Peyer's patch (tissue), 4 donors: ENCODE measurements at regions not wholly inside any gene's neighbourhood (a gene's known extent, or its start where the extent isn't known, plus 50 kb on each side); places are given as distances from the start of the nearest gene placed in this dataset.

ENCODE experiments used
- DNase-seq, 3 donors: peaks; one replicate each; pipeline ENCODE4 v3.0.0-alpha.2; 2017 to 2019
- H3K27ac ChIP-seq, 4 donors: fragments of 200-600 bp; sonication (generic); one replicate each; pipeline ENCODE4 v1.5.1; 2016 to 2019
- H3K27me3 ChIP-seq, 2 donors: fragments of 200-600 bp; sonication (generic); one replicate each; pipeline ENCODE4 v1.5.1; 2019
- H3K36me3 ChIP-seq, 3 donors: fragments of 200-600 bp; sonication (generic); one replicate each; pipeline ENCODE4 v1.5.1; 2016 to 2019
- H3K4me1 ChIP-seq, 4 donors: fragments of 200-600 bp; sonication (generic); one replicate each; pipeline ENCODE4 v1.5.1; 2016 to 2019
- H3K4me3 ChIP-seq, 4 donors: fragments of 200-600 bp; sonication (generic); 1 replicate in 3 of 4; 2 replicates in 1 of 4; pipeline ENCODE4 v1.5.1; 2016 to 2019; ENCODE audit warnings: mild to moderate bottlenecking in 1 of 4
- H3K9me3 ChIP-seq, 4 donors: fragments of 200-600 bp; sonication (generic); one replicate each; pipeline ENCODE4 v1.5.1; 2016 to 2019; ENCODE audit warnings: mild to moderate bottlenecking in 1 of 4
- CTCF ChIP-seq, 6 experiments: fragments of 450-650 bp in 4 of 6; fragments of 200-600 bp in 2 of 6; sonication (generic) in 1 of 6; IDR thresholded peaks; one replicate each; pipeline ENCODE4 v1.5.1; 2017 to 2019; ENCODE audit warnings: antibody characterized with exemption in 6 of 6, mild to moderate bottlenecking in 3 of 6, moderate library complexity in 1 of 6
- POLR2A ChIP-seq, 2 donors: fragments of 450-650 bp; IDR thresholded peaks; one replicate each; pipeline ENCODE4 v1.5.1; 2017; ENCODE audit warnings: antibody characterized with exemption in 2 of 2, mild to moderate bottlenecking in 2 of 2, moderate library complexity in 2 of 2

DNA sequence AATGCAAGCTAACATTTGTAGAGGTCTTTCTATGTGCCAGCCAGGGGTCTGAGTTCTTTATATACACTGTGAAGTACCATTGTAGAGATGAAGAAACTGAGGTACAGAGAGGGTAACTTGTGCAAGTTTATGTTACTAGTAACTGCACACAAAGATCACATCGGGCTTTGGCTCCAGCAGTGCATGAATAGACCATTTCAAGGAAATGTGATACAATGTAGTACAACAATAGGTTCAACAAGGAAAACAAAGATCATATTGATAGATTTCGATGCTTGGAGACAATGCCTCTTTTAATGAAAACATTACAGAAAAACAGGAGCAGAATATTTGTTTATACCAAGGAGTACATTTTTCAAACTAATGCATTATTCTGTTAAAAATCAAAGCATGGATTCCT, 115.3 kb downstream of the POLR2M start:
- no peaks in the 10 kb centered on the region for H3K36me3 ChIP-seq
- no peaks in the 10 kb centered on the region for H3K27me3 ChIP-seq
- no peak for DNase-seq
- H3K4me3 ChIP-seq = no peak overlapping the region
- no peaks in the 10 kb centered on the region for H3K9me3 ChIP-seq
- no peak overlapping the region for H3K27ac ChIP-seq
- no peak for TF ChIP-seq CTCF (IDR thresholded peaks at IDR 0.05)
- no peak for TF ChIP-seq POLR2A (IDR thresholded peaks at IDR 0.05)
- no peaks in the 10 kb centered on the region for H3K4me1 ChIP-seq

- TF ChIP-seq POLR2A (IDR thresholded peaks at IDR 0.05) = no peak
- TF ChIP-seq CTCF (IDR thresholded peaks at IDR 0.05) = no peak
- Histone ChIP-seq H3K36me3 (no peaks in the 10 kb centered on the region), H3K4me1 (no peaks in the 10 kb centered on the region)
Measured at GRCh38 chr15:57823325-57823882, 116.9 kb downstream of the POLR2M start.

DNA sequence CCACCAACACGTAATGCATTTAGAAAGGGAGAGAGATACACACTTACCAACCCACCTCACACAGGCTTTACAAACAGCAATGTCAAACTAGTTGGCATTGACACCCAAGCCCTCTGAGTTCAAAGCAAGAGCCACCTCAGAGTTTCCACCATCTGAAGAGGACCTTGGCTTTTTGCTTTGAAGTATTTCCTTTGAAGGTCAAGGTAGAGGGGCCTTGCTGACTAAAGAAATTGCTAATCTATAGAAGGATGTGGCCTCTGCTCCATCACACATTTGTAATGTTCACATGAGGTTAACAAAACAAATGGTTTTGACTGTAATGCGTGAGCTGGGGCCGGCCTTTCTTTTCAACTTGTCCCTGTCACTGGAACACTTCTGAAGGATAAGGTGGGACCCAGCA, 117.7 kb downstream of the POLR2M start:
- H3K36me3 ChIP-seq = no peaks in the 10 kb centered on the region
- H3K27ac ChIP-seq = no peak overlapping the region
- no peak overlapping the region for H3K4me3 ChIP-seq
- TF ChIP-seq POLR2A (IDR thresholded peaks at IDR 0.05) (no peak), CTCF (IDR thresholded peaks at IDR 0.05) (no peak)
- H3K4me1 ChIP-seq = no peaks in the 10 kb centered on the region
- no peaks in the 10 kb centered on the region for H3K9me3 ChIP-seq
- no peaks in the 10 kb centered on the region for H3K27me3 ChIP-seq
- no peak for DNase-seq

More at GRCh38 chr15:57823325-57823882, 116.9 kb downstream of the POLR2M start:
- DNase-seq = no peak
- H3K4me3 ChIP-seq = no peak overlapping the region
- H3K9me3 ChIP-seq = no peaks in the 10 kb centered on the region
- H3K27me3 ChIP-seq = no peaks in the 10 kb centered on the region
- no peak overlapping the region for H3K27ac ChIP-seq

DNA sequence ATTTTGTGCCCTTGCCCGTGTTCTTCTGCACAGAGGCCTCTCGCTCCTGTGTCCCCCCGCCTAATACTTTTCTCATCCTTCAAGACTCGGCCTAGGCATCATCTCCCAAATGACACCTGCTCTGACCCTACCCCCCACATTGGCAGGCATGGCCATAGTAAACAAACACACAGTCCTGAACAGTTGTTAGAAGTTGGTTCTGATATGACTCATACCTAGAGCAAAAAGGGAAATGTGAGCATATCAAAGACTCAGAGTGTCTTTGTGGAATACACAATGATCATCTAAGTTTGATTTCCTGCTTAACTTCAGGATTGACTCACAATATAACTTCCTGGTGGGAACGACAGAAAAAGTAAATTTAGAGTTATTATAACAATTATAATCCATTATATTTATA, 120.5 kb downstream of the POLR2M start:
- Histone ChIP-seq H3K4me3 (no peak overlapping the region), H3K4me1 (no peaks in the 10 kb centered on the region), H3K27ac (no peak overlapping the region), H3K36me3 (no peaks in the 10 kb centered on the region), H3K27me3 (no peaks in the 10 kb centered on the region), H3K9me3 (no peaks in the 10 kb centered on the region)
- TF ChIP-seq CTCF (IDR thresholded peaks at IDR 0.05) (no peak), POLR2A (IDR thresholded peaks at IDR 0.05) (no peak)
- no peak for DNase-seq

DNA sequence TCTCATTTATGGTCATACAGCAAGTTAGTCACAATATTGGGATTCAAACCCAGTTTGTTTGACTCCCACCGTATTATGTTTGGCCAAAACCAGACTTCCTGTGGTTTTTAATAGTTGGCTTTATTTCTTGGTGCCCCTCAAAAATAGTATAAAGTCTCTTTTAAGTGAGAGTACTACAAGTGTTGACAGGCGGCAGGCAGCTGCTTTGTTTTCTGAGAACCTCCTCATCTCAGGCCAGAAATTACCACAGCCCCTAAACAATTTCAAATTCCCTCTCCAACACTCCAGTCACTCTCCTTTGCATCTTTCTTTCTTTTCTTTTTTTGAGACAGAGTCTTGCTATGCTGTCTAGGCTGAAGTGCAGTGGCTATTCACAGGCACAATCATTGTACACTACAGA, 121.5 kb downstream of the POLR2M start:
- Histone ChIP-seq H3K36me3 (no peaks in the 10 kb centered on the region), H3K27me3 (no peaks in the 10 kb centered on the region), H3K27ac (no peak overlapping the region), H3K4me1 (no peaks in the 10 kb centered on the region), H3K4me3 (no peak overlapping the region), H3K9me3 (no peaks in the 10 kb centered on the region)
- no peak for TF ChIP-seq CTCF (IDR thresholded peaks at IDR 0.05)
- no peak for TF ChIP-seq POLR2A (IDR thresholded peaks at IDR 0.05)
- DNase-seq = no peak

GRCh38 chr15:57832183-57832582, 125.7 kb downstream of the POLR2M start:
- Histone ChIP-seq H3K4me3 (no peak overlapping the region), H3K36me3 (no peaks in the 10 kb centered on the region), H3K9me3 (no peaks in the 10 kb centered on the region), H3K27ac (no peak overlapping the region), H3K4me1 (no peaks in the 10 kb centered on the region), H3K27me3 (no peaks in the 10 kb centered on the region)
- TF ChIP-seq POLR2A (IDR thresholded peaks at IDR 0.05) (no peak), CTCF (IDR thresholded peaks at IDR 0.05) (no peak)
- DNase-seq = no peak
